Fibroblast of mammary gland (primary cell): ENCODE measurements at regions not wholly inside any gene's neighbourhood (a gene's known extent, or its start where the extent isn't known, plus 50 kb on each side); places are given as distances from the start of the nearest gene placed in this dataset.

ENCODE experiments used
- DNase-seq: peaks from one replicate; pipeline ENCODE4 v3.0.0-alpha.2; 2010; ENCODE audit warnings: low read depth
- H3K4me3 ChIP-seq: 2 replicates; pipeline ENCODE4 v1.5.1; 2011; ENCODE audit warnings: low read depth, mild to moderate bottlenecking, low read length, moderate library complexity; ENCODE audit not compliant: control insufficient read depth
- CTCF ChIP-seq: conservative IDR thresholded peaks from 2 replicates; pipeline ENCODE4 v1.5.1; 2011; ENCODE audit warnings: low read depth, low read length, inconsistent platforms; ENCODE audit not compliant: control insufficient read depth, insufficient read depth

- no peak overlapping the region for H3K4me3 ChIP-seq
- TF ChIP-seq CTCF = no peak
- peak; percentile 23 for DNase-seq
These were observed 431.2 kb downstream of the METTL15 start for GRCh38 chr11:28539239-28540030.

- no peak for DNase-seq
- H3K4me3 ChIP-seq = no peak overlapping the region
- no peak for TF ChIP-seq CTCF
These were observed 429.6 kb downstream of the METTL15 start for GRCh38 chr11:28537822-28538221.

GRCh38 chr11:28536504-28537267 is 428.5 kb downstream of the METTL15 start:
- no peak for TF ChIP-seq CTCF
- DNase-seq = no peak
- no peak overlapping the region for H3K4me3 ChIP-seq

GRCh38 chr11:28535677-28536076 is 427.5 kb downstream of the METTL15 start:
- TF ChIP-seq CTCF = no peak

GRCh38 chr11:28529540-28530410 is 421.6 kb downstream of the METTL15 start:
- peak; percentile 43 for TF ChIP-seq CTCF
- H3K4me3 ChIP-seq = no peak overlapping the region
- peak; percentile 77 for DNase-seq

More at GRCh38 chr11:28535677-28536076, 427.5 kb downstream of the METTL15 start:
- no peak overlapping the region for H3K4me3 ChIP-seq
- DNase-seq = no peak

- no peak overlapping the region for H3K4me3 ChIP-seq
- no peak for TF ChIP-seq CTCF
- peak; percentile 8 for DNase-seq
These were observed 420.9 kb downstream of the METTL15 start for GRCh38 chr11:28529046-28529445.
